ENCODE measurements at regions not wholly inside any gene's neighbourhood (a gene's known extent, or its start where the extent isn't known, plus 50 kb on each side); places are given as distances from the start of the nearest gene placed in this dataset.

GRCh38 chr10:10528563-10528910 is 489.1 kb upstream of the CELF2 start:
- peak; percentile 61 for DNase-seq (ENCODE audit: low read depth)
- no peak for TF ChIP-seq CTCF (IDR thresholded peaks at IDR 0.05; ENCODE audit: low read length, missing control alignments)
- H3K4me3 ChIP-seq (replicated peaks; ENCODE audit: low read depth, low read length): no peak overlapping the region

- no peak for DNase-seq (ENCODE audit: low read depth)
- H3K4me3 ChIP-seq (replicated peaks; ENCODE audit: low read depth, low read length): no peak overlapping the region
- TF ChIP-seq CTCF (IDR thresholded peaks at IDR 0.05; ENCODE audit: low read length, missing control alignments): no peak
These were observed 487.4 kb upstream of the CELF2 start for GRCh38 chr10:10530313-10530712.

GRCh38 chr10:10532236-10532635 is 485.4 kb upstream of the CELF2 start:
- no peak overlapping the region for H3K4me3 ChIP-seq (replicated peaks; ENCODE audit: low read depth, low read length)
- no peak for DNase-seq (ENCODE audit: low read depth)
- TF ChIP-seq CTCF (IDR thresholded peaks at IDR 0.05; ENCODE audit: low read length, missing control alignments): no peak

- no peak for TF ChIP-seq CTCF (IDR thresholded peaks at IDR 0.05; ENCODE audit: low read length, missing control alignments)
- no peak overlapping the region for H3K4me3 ChIP-seq (replicated peaks; ENCODE audit: low read depth, low read length)
- DNase-seq (ENCODE audit: low read depth): no peak
These were observed 484.8 kb upstream of the CELF2 start for GRCh38 chr10:10532826-10533225.

- peak; percentile 14 for DNase-seq (ENCODE audit: low read depth)
- no peak for TF ChIP-seq CTCF (IDR thresholded peaks at IDR 0.05; ENCODE audit: low read length, missing control alignments)
- H3K4me3 ChIP-seq (replicated peaks; ENCODE audit: low read depth, low read length): no peak overlapping the region
These were observed 484.2 kb upstream of the CELF2 start for GRCh38 chr10:10533437-10533836.

GRCh38 chr10:10538326-10538725 is 479.3 kb upstream of the CELF2 start:
- DNase-seq (ENCODE audit: low read depth): no peak

More at GRCh38 chr10:10538326-10538725, 479.3 kb upstream of the CELF2 start:
- TF ChIP-seq CTCF (IDR thresholded peaks at IDR 0.05; ENCODE audit: low read length, missing control alignments): no peak
- H3K4me3 ChIP-seq (replicated peaks; ENCODE audit: low read depth, low read length): no peak overlapping the region
